DMS53 treated with DMSO at 0.1 percent for 48 hours (cell line): ENCODE measurements at regions not wholly inside any gene's neighbourhood (a gene's known extent, or its start where the extent isn't known, plus 50 kb on each side); places are given as distances from the start of the nearest gene placed in this dataset.

Source experiments
- DNase-seq: peaks from one replicate; lab custom pipeline; 2025; ENCODE audit not compliant: unreplicated experiment; lab: John Stamatoyannopoulos, UW

GRCh38 chr1:61627365-61627764, 97.6 kb downstream of the TM2D1 start:
- DNase-seq, result no peak

- DNase-seq, result no peak
Measured at GRCh38 chr1:61626816-61627215, 98.1 kb downstream of the TM2D1 start.

- DNase-seq, result no peak
Measured at GRCh38 chr1:61623852-61624251, 101.1 kb downstream of the TM2D1 start.

- no peak for DNase-seq
Measured at GRCh38 chr1:61620536-61620935, 104.4 kb downstream of the TM2D1 start.

DNA sequence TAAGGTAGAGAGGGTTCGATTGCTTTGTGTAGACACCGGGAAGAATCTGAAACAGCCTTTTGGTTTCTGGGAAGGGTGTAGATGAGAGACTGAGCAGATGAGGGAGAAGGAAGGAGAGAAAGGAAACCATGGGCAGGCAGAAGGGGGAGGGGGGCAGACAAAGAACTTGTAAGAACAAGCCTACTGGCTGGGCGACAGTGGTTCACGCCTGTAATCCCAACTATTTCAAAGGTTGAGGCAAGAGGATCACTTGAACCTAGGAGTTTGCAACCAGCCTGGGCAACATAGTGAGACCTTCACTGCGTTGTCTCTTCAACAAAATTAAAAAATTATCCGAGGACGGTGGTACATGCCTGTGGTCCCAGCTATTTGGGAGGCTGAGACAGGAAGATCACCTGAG, 106.2 kb downstream of the TM2D1 start:
- DNase-seq, result no peak

GRCh38 chr1:61618193-61618592, 106.7 kb downstream of the TM2D1 start:
- DNase-seq, result no peak

- DNase-seq, result no peak
Measured at GRCh38 chr1:61616830-61617229, 108.1 kb downstream of the TM2D1 start.

- DNase-seq, result no peak
Measured at GRCh38 chr1:61612602-61613001, 112.3 kb downstream of the TM2D1 start.

DNA sequence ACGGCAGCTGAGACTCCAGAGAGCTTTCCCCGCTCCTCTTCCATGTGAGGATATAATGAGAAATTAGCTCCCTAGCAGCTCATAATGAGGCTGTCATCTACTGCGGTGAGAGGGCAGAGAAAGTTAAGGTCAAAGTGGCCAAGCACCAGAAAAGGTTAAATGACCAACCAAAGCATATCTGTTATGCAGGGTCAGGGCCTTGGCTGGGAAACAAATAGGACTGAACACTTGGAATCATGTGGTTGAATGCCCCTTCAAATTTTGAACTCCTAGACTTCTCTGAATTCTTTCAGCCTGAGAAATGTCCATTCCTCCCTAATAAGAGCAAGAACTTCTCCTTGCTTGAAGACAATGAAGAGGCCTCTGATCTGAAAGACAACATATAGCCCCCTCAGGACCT, 115.9 kb downstream of the TM2D1 start:
- DNase-seq, result no peak

- no peak for DNase-seq
Measured at GRCh38 chr1:61607448-61607847, 117.5 kb downstream of the TM2D1 start.

GRCh38 chr1:61606448-61607312, 118.3 kb downstream of the TM2D1 start:
- no peak for DNase-seq

DNA sequence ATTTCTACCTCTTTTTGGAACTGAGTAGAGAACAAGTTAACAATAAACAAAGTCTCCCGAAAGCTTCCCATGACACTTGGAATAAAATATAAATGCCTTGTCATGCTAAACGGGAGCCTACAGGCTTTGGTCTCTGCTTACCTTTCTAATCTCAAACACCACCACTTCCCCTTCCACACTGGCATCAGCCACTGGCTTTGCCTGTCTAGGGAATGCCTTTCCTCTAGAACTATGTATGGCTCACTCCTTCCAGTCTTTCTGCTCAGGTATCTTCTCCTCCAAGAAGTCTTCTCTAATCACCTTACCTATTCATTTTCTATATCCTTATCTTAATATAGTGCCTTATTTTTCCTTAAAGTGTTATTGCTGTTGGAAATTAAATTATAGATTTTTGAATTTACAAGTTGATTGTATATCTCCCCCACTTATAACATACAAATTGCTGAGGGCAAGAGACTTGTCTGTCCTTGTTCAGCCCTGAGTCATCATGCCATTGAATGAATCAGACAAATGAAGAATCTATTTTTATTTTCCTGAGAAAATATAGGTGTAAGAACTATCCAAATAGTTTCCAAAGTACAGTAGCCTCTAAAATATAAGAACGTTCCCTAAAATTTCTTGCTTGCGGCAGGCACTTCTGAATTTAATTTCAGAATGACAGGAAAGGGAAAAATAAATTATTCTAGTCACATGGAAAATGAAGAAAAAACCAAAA, 119.2 kb downstream of the TM2D1 start:
- no peak for DNase-seq

DNA sequence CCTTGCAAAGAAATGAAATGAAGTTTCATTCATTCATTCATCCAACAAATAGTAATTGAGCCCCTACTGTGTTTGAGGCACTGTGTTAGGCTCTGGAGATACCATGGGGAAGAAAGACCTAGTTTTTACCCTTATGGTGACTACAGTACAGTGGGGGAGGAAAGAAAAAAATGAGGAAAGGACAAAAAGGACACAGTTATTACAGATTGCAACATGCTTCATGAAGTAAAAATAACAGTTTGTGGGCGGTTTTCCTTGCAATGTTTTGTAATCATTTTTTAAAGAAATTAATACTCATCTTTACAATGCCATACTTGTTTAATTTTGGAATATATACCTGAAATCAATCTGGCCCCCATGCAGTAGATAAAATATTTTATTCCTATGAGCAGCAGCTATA, 120.3 kb downstream of the TM2D1 start:
- no peak for DNase-seq

GRCh38 chr1:61604261-61604660, 120.7 kb downstream of the TM2D1 start:
- DNase-seq, result no peak

GRCh38 chr1:61602663-61603062, 122.3 kb downstream of the TM2D1 start:
- no peak for DNase-seq

GRCh38 chr1:61597601-61598000, 127.3 kb downstream of the TM2D1 start:
- no peak for DNase-seq

DNA sequence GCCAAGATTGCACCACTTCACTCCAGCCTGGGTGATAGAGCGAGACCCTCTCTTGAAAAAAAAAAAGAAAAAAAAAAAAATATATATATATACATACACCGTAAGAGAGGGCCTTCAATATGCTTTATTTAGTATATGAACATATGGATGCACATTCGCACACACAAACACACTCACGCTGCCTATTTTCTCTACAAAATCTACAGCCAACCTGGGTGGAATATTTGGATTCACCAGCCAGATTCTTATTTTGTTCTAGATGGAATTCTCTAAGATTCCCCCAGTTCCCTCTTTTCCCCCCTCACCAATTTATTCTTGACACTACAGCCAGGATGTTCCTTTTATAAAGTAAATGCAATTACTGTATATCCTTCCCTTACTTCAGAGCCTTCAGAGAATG, 131.6 kb downstream of the TM2D1 start:
- DNase-seq, result no peak

- DNase-seq, result no peak
Measured at GRCh38 chr1:61591351-61591750, 133.6 kb downstream of the TM2D1 start.

- peak; percentile 71 for DNase-seq
Measured at GRCh38 chr1:61588736-61589672, 135.9 kb downstream of the TM2D1 start.

DNA sequence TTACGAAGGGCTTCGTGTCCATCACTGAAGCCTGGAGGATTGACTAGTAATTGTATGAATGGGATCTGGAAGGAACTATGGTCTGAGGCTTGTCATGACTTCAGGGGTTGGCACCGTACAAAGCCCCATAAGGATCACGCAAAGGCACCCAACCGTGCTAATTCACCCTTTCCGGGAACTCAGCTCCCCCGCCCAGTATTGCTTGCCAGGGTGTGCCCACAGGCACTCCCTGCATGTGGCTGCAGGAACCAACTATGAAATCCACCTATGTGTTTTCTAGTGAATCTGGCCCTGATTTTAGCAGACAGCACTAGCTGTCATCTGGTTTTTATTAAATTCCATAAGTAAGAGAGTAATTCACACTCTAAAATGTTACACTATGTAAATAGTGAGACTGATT, 139.2 kb downstream of the TM2D1 start:
- DNase-seq, result no peak

- DNase-seq, result no peak
Measured at GRCh38 chr1:61583703-61584102, 141.2 kb downstream of the TM2D1 start.
